Left ventricle myocardium superior (tissue), 1 donor: ENCODE measurements at regions not wholly inside any gene's neighbourhood (a gene's known extent, or its start where the extent isn't known, plus 50 kb on each side); places are given as distances from the start of the nearest gene placed in this dataset.
"Not testable (repeated sequence)": the region's sequence is repeated elsewhere in the genome, so short reads cannot be mapped to it uniquely, and the experiment has no call there.

Experiments
- ATAC-seq: fragments of 200-7000 bp; cut with Tn5 transposase; one replicate; pipeline ENCODE4 v1.9.1; 2020; ENCODE audit warnings: mild to moderate bottlenecking, moderate library complexity
- DNase-seq: peaks from one replicate; pipeline ENCODE4 v3.0.0-alpha.2; 2020
- intact Hi-C: fragments of 100-400 bp; cut with micrococcal nuclease; formaldehyde crosslinking; loops from one replicate; pipeline ENCODE4 v1.11.0; 2022
- donor health status: DM: no; HTN: yes; CAD: no; lungs with severe emphysema.

- ATAC-seq, result no peak
- intact Hi-C loops, result no loop called here
- DNase-seq, result no peak
Observed at GRCh38 chr1:30451532-30452125, 271.8 kb downstream of the MATN1 start.

GRCh38 chr1:30450818-30451233 lies 272.6 kb downstream of the MATN1 start:
- DNase-seq (no peak), ATAC-seq (no peak)
- intact Hi-C loops, result no loop called here

GRCh38 chr1:30450148-30450817 lies 273.1 kb downstream of the MATN1 start:
- ATAC-seq (no peak), DNase-seq (no peak)
- intact Hi-C loops, result no loop called here

- intact Hi-C loops, result no loop called here
- DNase-seq (no peak), ATAC-seq (no peak)
Observed at GRCh38 chr1:30449428-30450147, 273.8 kb downstream of the MATN1 start.

- intact Hi-C loops, result no loop called here
- DNase-seq (no peak), ATAC-seq (no peak)
Observed at GRCh38 chr1:30449003-30449402, 274.4 kb downstream of the MATN1 start.

GRCh38 chr1:30447701-30448100 lies 275.7 kb downstream of the MATN1 start:
- DNase-seq, result no peak
- no peak for ATAC-seq
- intact Hi-C loops, result no loop called here

- intact Hi-C loops, result no loop called here
- ATAC-seq (no peak), DNase-seq (no peak)
Observed at GRCh38 chr1:30447080-30447479, 276.3 kb downstream of the MATN1 start.

- ATAC-seq (no peak), DNase-seq (no peak)
- intact Hi-C loops, result no loop called here
Observed at GRCh38 chr1:30446508-30446907, 276.9 kb downstream of the MATN1 start.

GRCh38 chr1:30446095-30446494 lies 277.3 kb downstream of the MATN1 start:
- ATAC-seq, result no peak
- intact Hi-C loops, result no loop called here
- DNase-seq, result no peak

- no peak for DNase-seq
- ATAC-seq, result no peak
Observed at GRCh38 chr1:30445449-30445848, 277.9 kb downstream of the MATN1 start.

GRCh38 chr1:30444850-30445249 lies 278.5 kb downstream of the MATN1 start:
- intact Hi-C loops, result no loop called here
- DNase-seq (no peak), ATAC-seq (peak; percentile 81)

More at GRCh38 chr1:30445449-30445848, 277.9 kb downstream of the MATN1 start:
- intact Hi-C loops, result no loop called here

- no peak for DNase-seq
- ATAC-seq, result no peak
- intact Hi-C loops, result no loop called here
Observed at GRCh38 chr1:30444401-30444800, 279.0 kb downstream of the MATN1 start.

GRCh38 chr1:30438274-30438673 lies 285.1 kb downstream of the MATN1 start:
- DNase-seq, intact Hi-C loops, ATAC-seq: not testable (repeated sequence)

GRCh38 chr1:30437059-30437576 lies 286.3 kb downstream of the MATN1 start:
- ATAC-seq (no peak), DNase-seq (no peak)

GRCh38 chr1:30427545-30427944 lies 295.8 kb downstream of the MATN1 start:
- no peak for DNase-seq
- no peak for ATAC-seq
- intact Hi-C loops, result no loop called here

More at GRCh38 chr1:30437059-30437576, 286.3 kb downstream of the MATN1 start:
- intact Hi-C loops, result no loop called here

- intact Hi-C loops, result no loop called here
- no peak for ATAC-seq
Observed at GRCh38 chr1:30425046-30425445, 298.3 kb downstream of the MATN1 start.

GRCh38 chr1:30423570-30423969 lies 299.8 kb downstream of the MATN1 start:
- intact Hi-C loops, result no loop called here
- no peak for ATAC-seq
- no peak for DNase-seq

More at GRCh38 chr1:30425046-30425445, 298.3 kb downstream of the MATN1 start:
- no peak for DNase-seq

- DNase-seq, result no peak
- intact Hi-C loops, result no loop called here
- no peak for ATAC-seq
Observed at GRCh38 chr1:30422251-30422650, 301.1 kb downstream of the MATN1 start.

- ATAC-seq (no peak), DNase-seq (no peak)
- intact Hi-C loops, result no loop called here
Observed at GRCh38 chr1:30420519-30421050, 302.8 kb downstream of the MATN1 start.

- DNase-seq (no peak), ATAC-seq (no peak)
- intact Hi-C loops, result no loop called here
Observed at GRCh38 chr1:30419831-30420230, 303.6 kb downstream of the MATN1 start.
